ENCODE measurements at regions not wholly inside any gene's neighbourhood (a gene's known extent, or its start where the extent isn't known, plus 50 kb on each side); places are given as distances from the start of the nearest gene placed in this dataset.

- DNase-seq = no peak
Measured at GRCh38 chr11:110974731-110975130, 262.5 kb upstream of the ARHGAP20 start.

GRCh38 chr11:110973401-110973980, 261.3 kb upstream of the ARHGAP20 start:
- no peak for DNase-seq

GRCh38 chr11:110972640-110973039, 260.4 kb upstream of the ARHGAP20 start:
- DNase-seq = no peak

GRCh38 chr11:110972106-110972505, 259.9 kb upstream of the ARHGAP20 start:
- DNase-seq = no peak

- DNase-seq = no peak
Measured at GRCh38 chr11:110971140-110971539, 258.9 kb upstream of the ARHGAP20 start.

GRCh38 chr11:110968348-110969062, 256.3 kb upstream of the ARHGAP20 start:
- no peak for DNase-seq

GRCh38 chr11:110966131-110966530, 253.9 kb upstream of the ARHGAP20 start:
- DNase-seq = no peak

GRCh38 chr11:110962921-110963320, 250.7 kb upstream of the ARHGAP20 start:
- DNase-seq = no peak

GRCh38 chr11:110960167-110960566, 247.9 kb upstream of the ARHGAP20 start:
- no peak for DNase-seq

- no peak for DNase-seq
Measured at GRCh38 chr11:110958216-110958615, 246.0 kb upstream of the ARHGAP20 start.

- no peak for DNase-seq
Measured at GRCh38 chr11:110955776-110956175, 243.5 kb upstream of the ARHGAP20 start.

- no peak for DNase-seq
Measured at GRCh38 chr11:110951950-110952503, 239.8 kb upstream of the ARHGAP20 start.

GRCh38 chr11:110951037-110951949, 239.1 kb upstream of the ARHGAP20 start:
- DNase-seq = peak; percentile 85

- no peak for DNase-seq
Measured at GRCh38 chr11:110948112-110948511, 235.9 kb upstream of the ARHGAP20 start.

- no peak for DNase-seq
Measured at GRCh38 chr11:110947096-110947495, 234.9 kb upstream of the ARHGAP20 start.

- no peak for DNase-seq
Measured at GRCh38 chr11:110939471-110939870, 227.2 kb upstream of the ARHGAP20 start.

- DNase-seq = no peak
Measured at GRCh38 chr11:110935018-110935640, 222.9 kb upstream of the ARHGAP20 start.

- DNase-seq = no peak
Measured at GRCh38 chr11:110929129-110929528, 216.9 kb upstream of the ARHGAP20 start.

GRCh38 chr11:110928391-110928790, 216.2 kb upstream of the ARHGAP20 start:
- DNase-seq = no peak

- no peak for DNase-seq
Measured at GRCh38 chr11:110921742-110922521, 209.7 kb upstream of the ARHGAP20 start.

GRCh38 chr11:110919241-110919922, 207.1 kb upstream of the ARHGAP20 start:
- no peak for DNase-seq
